ENCODE measurements at regions not wholly inside any gene's neighbourhood (a gene's known extent, or its start where the extent isn't known, plus 50 kb on each side); places are given as distances from the start of the nearest gene placed in this dataset.

DNA sequence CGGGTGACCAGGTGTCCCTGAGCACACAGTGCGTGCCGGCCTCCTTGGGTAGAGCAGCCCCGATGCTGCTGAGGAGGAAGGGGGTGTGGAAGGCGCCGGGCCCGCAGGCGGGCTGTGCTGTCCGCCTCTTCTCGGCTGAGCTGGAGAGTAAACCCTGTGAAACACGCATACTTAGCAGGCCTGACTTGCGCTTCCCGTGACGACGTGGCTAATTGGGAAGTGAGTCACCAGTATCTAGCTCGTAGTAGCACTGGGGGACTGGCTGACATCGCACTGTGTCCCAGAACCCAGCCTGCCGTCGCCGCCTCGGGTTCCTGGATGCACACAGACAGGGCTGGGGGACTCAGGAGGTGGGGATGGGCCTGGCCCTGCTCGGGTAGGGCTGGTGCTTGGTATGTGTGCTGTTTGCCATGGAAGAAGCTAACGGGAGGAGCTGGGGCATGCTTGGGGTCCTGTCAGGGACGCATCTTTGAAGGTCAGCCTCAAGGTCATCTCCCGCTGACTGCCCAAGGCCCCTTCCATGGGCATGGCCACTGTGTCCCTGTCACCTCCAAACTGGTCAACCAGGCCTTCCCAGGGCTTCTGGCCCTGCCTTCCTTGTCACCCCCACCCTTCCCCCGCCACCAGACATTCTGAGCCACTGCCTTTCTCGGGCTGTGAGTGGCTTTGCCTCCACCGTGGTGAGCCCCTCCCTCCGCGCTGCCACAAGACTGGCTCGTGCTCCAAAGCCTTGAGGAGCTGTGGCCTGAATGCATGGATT lies 1327.0 kb downstream of the BRD1 start (continued):
- TF ChIP-seq, protein P1, sequence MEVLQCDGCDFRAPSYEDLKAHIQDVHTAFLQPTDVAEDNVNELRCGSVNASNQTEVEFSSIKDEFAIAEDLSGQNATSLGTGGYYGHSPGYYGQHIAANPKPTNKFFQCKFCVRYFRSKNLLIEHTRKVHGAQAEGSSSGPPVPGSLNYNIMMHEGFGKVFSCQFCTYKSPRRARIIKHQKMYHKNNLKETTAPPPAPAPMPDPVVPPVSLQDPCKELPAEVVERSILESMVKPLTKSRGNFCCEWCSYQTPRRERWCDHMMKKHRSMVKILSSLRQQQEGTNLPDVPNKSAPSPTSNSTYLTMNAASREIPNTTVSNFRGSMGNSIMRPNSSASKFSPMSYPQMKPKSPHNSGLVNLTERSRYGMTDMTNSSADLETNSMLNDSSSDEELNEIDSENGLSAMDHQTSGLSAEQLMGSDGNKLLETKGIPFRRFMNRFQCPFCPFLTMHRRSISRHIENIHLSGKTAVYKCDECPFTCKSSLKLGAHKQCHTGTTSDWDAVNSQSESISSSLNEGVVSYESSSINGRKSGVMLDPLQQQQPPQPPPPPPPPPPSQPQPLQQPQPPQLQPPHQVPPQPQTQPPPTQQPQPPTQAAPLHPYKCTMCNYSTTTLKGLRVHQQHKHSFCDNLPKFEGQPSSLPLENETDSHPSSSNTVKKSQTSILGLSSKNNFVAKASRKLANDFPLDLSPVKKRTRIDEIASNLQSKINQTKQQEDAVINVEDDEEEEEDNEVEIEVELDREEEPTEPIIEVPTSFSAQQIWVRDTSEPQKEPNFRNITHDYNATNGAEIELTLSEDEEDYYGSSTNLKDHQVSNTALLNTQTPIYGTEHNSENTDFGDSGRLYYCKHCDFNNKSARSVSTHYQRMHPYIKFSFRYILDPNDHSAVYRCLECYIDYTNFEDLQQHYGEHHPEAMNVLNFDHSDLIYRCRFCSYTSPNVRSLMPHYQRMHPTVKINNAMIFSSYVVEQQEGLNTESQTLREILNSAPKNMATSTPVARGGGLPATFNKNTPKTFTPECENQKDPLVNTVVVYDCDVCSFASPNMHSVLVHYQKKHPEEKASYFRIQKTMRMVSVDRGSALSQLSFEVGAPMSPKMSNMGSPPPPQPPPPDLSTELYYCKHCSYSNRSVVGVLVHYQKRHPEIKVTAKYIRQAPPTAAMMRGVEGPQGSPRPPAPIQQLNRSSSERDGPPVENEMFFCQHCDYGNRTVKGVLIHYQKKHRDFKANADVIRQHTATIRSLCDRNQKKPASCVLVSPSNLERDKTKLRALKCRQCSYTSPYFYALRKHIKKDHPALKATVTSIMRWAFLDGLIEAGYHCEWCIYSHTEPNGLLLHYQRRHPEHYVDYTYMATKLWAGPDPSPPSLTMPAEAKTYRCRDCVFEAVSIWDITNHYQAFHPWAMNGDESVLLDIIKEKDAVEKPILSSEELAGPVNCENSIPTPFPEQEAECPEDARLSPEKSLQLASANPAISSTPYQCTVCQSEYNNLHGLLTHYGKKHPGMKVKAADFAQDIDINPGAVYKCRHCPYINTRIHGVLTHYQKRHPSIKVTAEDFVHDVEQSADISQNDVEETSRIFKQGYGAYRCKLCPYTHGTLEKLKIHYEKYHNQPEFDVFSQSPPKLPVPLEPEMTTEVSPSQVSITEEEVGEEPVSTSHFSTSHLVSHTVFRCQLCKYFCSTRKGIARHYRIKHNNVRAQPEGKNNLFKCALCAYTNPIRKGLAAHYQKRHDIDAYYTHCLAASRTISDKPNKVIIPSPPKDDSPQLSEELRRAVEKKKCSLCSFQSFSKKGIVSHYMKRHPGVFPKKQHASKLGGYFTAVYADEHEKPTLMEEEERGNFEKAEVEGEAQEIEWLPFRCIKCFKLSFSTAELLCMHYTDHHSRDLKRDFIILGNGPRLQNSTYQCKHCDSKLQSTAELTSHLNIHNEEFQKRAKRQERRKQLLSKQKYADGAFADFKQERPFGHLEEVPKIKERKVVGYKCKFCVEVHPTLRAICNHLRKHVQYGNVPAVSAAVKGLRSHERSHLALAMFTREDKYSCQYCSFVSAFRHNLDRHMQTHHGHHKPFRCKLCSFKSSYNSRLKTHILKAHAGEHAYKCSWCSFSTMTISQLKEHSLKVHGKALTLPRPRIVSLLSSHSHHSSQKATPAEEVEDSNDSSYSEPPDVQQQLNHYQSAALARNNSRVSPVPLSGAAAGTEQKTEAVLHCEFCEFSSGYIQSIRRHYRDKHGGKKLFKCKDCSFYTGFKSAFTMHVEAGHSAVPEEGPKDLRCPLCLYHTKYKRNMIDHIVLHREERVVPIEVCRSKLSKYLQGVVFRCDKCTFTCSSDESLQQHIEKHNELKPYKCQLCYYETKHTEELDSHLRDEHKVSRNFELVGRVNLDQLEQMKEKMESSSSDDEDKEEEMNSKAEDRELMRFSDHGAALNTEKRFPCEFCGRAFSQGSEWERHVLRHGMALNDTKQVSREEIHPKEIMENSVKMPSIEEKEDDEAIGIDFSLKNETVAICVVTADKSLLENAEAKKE (CRISPR knock-in tag; IDR thresholded peaks at IDR 0.05): no peak
- TF ChIP-seq CREB1 (CRISPR knock-in tag; IDR thresholded peaks at IDR 0.05; ENCODE audit: low read depth): no peak
- TF ChIP-seq EZH2phosphoT487 (IDR thresholded peaks at IDR 0.05; ENCODE audit: unreplicated experiment): no peak
- TF ChIP-seq POLR2AphosphoS5 (IDR thresholded peaks at IDR 0.05; ENCODE audit: low read depth): no peak
- no peak for TF ChIP-seq JUNB (IDR thresholded peaks at IDR 0.05; ENCODE audit: unreplicated experiment)
- TF ChIP-seq EZH2 (IDR thresholded peaks at IDR 0.05; ENCODE audit: low read depth, unreplicated experiment): no peak

DNA sequence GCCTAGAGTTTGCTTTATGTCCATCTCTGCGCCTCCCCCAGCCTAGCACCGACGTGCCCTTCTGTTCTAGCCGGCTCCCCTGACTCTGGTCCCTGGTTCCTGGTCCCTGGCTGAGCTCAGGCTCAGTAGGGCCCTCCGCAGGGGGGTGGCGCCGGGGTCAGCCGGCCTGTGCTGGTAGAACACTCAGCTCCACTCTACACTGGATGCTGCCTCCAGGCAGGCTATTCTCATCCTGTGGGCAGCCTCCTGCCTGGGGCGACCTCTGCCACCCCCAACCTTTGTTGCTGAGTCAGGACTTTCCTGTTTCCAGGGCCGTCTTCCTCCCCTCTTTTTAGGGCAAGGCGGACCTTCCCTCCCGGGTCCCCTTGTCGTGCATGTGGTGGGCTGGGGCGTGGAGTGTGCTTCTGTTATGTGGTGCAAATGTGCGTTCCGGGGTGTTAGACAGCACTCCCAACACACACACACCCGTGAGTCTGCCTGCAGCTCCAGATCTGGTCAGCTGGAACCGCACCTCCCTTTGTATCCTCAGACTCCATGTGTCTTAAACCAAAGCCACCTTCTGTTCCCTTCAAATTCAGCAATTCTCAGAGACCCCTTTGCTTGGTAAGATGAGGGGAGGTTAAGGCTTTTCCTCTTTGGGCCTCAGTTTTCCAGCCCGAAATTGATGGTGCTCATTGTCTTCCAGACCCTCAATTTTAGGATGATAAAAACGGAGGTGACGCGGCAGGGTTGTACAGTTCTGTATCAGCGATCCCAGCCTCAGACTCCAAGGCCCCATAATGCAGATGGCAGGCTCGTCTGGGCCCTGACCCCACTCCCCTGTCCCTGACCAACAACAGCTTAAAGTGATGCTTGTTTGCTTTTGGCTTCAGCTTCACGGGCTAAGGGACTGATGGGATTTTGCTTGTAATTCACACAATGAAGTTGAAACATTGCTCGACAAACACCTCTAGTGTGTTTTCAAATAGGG lies 1327.9 kb downstream of the BRD1 start:
- Histone ChIP-seq H3K27me3 (ENCODE audit: insufficient read depth) (no peaks in the 10 kb centered on the region), H3K9me2 (ENCODE audit: insufficient read depth) (no peaks in the 10 kb centered on the region), H3K27ac (ENCODE audit: low read depth) (no peak overlapping the region), H3K79me2 (replicated peaks; ENCODE audit: insufficient read depth) (no peaks in the 10 kb centered on the region), H2AFZ (no peak overlapping the region), H3K36me3 (ENCODE audit: insufficient read depth) (no peaks in the 10 kb centered on the region), H3K4me1 (ENCODE audit: insufficient read depth) (no peaks in the 10 kb centered on the region; the same call in 1 of the 2 replicates), H3K4me2 (no peak overlapping the region), H4K20me1 (replicated peaks; ENCODE audit: insufficient read depth) (no peaks in the 10 kb centered on the region), H3F3A (replicated peaks; ENCODE audit: low read depth) (no peaks in the 10 kb centered on the region), H3K4me3 (no peak overlapping the region)
- peak overlapping the region; percentile 91 for H3K27ac Mint-ChIP-seq
- H3K36me3 Mint-ChIP-seq (ENCODE audit: low read depth): no peaks in the 10 kb centered on the region; the same call in 2 of the 3 replicates
- no peak for ATAC-seq
- peaks cover 46% of the 10 kb centered on the region for H3K4me1 Mint-ChIP-seq
- no peak overlapping the region for H3K4me3 Mint-ChIP-seq
- H3K9me3 Mint-ChIP-seq: no peaks in the 10 kb centered on the region
- peaks cover 8% of the 10 kb centered on the region for H3K27me3 Mint-ChIP-seq (ENCODE audit: insufficient read depth, low read depth, poor library complexity)
- TF ChIP-seq, protein P1 (CRISPR knock-in tag; IDR thresholded peaks at IDR 0.05): no peak
- TF ChIP-seq EZH2phosphoT487 (IDR thresholded peaks at IDR 0.05; ENCODE audit: unreplicated experiment): no peak
- TF ChIP-seq CREB1 (CRISPR knock-in tag; IDR thresholded peaks at IDR 0.05; ENCODE audit: low read depth): no peak
- no peak for TF ChIP-seq JUNB (IDR thresholded peaks at IDR 0.05; ENCODE audit: unreplicated experiment)
- DNase-seq (ENCODE audit: low spot score): no peak

Data from GM23338 (cell line).